ENCODE measurements at regions not wholly inside any gene's neighbourhood (a gene's known extent, or its start where the extent isn't known, plus 50 kb on each side); places are given as distances from the start of the nearest gene placed in this dataset.

GRCh38 chr4:87901422-87901992 lies 68.7 kb downstream of the MEPE start:
- TF ChIP-seq, protein P1, sequence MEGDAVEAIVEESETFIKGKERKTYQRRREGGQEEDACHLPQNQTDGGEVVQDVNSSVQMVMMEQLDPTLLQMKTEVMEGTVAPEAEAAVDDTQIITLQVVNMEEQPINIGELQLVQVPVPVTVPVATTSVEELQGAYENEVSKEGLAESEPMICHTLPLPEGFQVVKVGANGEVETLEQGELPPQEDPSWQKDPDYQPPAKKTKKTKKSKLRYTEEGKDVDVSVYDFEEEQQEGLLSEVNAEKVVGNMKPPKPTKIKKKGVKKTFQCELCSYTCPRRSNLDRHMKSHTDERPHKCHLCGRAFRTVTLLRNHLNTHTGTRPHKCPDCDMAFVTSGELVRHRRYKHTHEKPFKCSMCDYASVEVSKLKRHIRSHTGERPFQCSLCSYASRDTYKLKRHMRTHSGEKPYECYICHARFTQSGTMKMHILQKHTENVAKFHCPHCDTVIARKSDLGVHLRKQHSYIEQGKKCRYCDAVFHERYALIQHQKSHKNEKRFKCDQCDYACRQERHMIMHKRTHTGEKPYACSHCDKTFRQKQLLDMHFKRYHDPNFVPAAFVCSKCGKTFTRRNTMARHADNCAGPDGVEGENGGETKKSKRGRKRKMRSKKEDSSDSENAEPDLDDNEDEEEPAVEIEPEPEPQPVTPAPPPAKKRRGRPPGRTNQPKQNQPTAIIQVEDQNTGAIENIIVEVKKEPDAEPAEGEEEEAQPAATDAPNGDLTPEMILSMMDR (IDR thresholded peaks at IDR 0.05; ENCODE audit: insufficient read depth, low read length): no peak
- TF ChIP-seq POLR2AphosphoS5 (IDR thresholded peaks at IDR 0.05; ENCODE audit: low read depth) (no peak), SPI1 (IDR thresholded peaks at IDR 0.05; ENCODE audit: borderline replicate concordance, low read depth) (no peak), GABPA (IDR thresholded peaks at IDR 0.05; ENCODE audit: low read depth) (no peak)
- TF ChIP-seq, protein P2, sequence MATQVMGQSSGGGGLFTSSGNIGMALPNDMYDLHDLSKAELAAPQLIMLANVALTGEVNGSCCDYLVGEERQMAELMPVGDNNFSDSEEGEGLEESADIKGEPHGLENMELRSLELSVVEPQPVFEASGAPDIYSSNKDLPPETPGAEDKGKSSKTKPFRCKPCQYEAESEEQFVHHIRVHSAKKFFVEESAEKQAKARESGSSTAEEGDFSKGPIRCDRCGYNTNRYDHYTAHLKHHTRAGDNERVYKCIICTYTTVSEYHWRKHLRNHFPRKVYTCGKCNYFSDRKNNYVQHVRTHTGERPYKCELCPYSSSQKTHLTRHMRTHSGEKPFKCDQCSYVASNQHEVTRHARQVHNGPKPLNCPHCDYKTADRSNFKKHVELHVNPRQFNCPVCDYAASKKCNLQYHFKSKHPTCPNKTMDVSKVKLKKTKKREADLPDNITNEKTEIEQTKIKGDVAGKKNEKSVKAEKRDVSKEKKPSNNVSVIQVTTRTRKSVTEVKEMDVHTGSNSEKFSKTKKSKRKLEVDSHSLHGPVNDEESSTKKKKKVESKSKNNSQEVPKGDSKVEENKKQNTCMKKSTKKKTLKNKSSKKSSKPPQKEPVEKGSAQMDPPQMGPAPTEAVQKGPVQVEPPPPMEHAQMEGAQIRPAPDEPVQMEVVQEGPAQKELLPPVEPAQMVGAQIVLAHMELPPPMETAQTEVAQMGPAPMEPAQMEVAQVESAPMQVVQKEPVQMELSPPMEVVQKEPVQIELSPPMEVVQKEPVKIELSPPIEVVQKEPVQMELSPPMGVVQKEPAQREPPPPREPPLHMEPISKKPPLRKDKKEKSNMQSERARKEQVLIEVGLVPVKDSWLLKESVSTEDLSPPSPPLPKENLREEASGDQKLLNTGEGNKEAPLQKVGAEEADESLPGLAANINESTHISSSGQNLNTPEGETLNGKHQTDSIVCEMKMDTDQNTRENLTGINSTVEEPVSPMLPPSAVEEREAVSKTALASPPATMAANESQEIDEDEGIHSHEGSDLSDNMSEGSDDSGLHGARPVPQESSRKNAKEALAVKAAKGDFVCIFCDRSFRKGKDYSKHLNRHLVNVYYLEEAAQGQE (IDR thresholded peaks at IDR 0.05; ENCODE audit: insufficient replicate concordance, low read depth): no peak
